GM11168 (cell line): ENCODE measurements at regions not wholly inside any gene's neighbourhood (a gene's known extent, or its start where the extent isn't known, plus 50 kb on each side); places are given as distances from the start of the nearest gene placed in this dataset.

Source experiments
- in situ Hi-C: fragments of 300-500 bp; cut with MboI; formaldehyde crosslinking; loops from one replicate; pipeline ENCODE4 v1.12.0; 2022; ENCODE audit warnings: low sequenced_read_pairs; ENCODE audit not compliant: unreplicated experiment

DNA sequence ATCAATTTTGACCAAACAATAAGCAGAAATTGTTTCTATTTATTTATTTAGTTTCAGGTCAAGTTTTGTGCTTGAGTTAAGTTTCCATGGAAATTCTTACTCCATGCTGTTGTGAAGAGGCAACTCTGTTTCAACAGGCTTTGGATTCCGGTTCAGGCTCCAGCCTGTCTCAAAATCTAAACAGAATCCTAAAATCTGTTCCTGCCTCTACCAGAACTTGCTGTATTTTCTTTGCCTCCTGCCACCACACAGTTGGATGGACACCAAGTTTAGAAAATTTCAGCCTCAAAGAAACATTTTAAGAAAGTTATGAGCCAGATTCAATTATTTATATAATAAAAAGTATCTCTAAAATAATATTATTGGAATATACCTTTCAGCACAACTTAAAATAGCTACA lies 330.9 kb downstream of the FOXG1 start:
- in situ Hi-C loops, result no loop called here

DNA sequence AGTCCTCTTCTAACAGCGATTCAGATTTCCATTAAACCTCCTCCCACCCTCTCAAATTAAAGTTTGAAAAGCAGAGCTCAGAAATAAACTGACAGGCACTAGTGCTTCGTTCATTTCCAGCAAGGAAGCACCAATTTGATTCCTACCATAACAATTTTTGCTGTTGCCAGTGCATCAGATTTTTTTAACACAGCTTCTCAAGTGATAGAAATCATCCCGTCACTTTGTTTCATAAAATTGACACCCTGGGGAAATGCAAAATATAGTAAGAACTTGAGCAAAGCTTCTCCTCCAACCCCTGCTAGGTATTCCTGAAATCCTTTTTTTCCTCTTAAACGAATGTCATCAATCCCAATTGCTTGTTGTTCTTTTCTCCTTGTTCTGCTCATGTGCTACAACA lies 332.1 kb downstream of the FOXG1 start:
- in situ Hi-C loops, result no loop called here

DNA sequence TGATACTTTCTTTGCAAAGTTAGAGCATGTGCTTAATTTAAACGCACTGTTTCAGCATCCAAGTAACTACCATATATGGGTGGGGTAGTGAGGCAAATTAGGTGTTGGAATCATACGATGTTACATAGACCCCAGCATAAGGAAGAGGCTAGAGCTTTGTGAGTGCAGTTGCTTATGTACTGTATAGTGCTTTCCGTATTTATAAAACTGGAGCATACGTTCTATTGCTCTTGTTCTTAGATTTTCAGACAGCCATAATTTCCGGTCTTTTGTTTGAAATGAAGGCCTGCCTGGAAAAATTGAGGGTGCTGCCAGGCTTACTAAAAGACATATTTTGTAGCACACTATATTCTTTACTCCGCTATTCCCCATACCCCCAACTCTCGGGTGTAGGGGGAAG lies 335.7 kb downstream of the FOXG1 start:
- in situ Hi-C loops, result no loop called here

DNA sequence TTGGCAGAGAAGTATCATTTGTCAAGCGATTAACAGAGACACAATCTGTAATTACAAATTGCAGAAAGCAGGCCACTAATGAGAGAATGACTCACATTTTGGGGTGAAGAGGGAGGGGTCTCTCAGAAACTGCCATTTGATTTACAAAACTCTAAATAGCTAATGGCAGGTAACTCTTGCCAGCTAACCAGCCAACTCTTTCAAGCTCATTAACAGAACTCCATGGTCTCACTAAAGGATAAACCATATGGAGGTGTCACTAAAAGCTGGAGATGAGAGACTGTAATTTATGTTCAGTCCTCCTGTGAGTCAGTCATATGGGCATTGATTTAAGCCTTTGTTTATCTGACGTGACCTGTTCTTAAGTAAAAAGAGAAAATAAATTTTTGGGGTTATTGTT lies 336.4 kb downstream of the FOXG1 start:
- in situ Hi-C loops, result no loop called here

DNA sequence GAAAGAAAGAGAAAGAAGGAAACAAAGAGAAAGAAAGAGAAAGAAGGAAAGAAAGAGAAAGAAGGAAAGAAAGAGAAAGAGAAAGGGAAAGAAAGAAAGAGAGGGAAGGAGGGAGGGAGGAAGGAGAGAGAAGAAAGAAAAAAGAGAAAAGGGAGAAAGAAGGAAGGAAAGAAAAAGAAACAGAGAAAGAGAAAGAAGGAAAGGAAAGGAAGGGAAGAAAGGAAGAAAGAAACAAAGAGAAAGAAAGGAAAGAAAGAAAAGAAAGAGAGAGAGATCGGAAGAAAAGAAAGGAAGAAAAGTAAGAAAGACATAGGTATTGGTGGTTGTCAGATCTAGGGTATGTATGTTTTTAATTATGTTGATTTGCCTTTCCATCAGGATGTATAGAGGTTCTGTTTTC lies 342.3 kb downstream of the FOXG1 start:
- in situ Hi-C loops, result no loop called here

DNA sequence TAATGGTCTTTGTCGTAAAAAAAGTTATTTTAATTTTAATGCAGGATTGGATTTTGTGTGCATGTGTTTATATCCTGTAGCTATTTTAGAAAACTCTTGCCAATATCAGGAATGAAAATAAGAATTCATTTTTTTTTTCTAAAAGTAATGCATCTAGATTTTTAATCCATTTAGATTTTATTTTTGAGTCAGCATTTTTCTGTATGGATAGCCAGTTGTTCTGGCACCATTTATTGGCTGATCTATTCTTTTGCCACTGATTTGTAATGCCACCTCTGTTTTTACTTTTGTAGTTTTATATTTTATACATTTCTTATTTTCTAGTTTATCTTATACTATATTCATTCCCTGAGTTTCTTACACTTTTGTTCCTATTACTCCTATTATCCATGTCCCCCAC lies 343.0 kb downstream of the FOXG1 start:
- in situ Hi-C loops, result no loop called here

DNA sequence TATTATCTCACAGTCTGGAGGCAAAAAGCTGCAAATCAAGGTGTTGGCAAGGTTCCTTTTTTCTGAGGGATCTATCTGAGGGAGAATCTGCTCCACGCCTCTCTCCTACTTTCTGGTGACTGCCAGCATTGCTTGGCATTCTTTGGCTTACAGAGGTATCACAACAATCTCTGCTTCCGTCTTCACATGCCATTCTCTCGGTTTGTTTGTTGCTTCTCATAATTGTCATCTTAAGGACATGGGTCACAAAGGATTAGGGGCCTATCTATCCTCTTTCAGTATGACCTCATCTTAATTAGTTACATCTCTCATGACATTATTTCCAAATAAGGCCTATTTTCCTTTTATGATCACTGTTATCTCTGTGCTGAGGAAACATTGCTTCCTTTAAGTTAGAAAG lies 345.0 kb downstream of the FOXG1 start:
- in situ Hi-C loops, result no loop called here

DNA sequence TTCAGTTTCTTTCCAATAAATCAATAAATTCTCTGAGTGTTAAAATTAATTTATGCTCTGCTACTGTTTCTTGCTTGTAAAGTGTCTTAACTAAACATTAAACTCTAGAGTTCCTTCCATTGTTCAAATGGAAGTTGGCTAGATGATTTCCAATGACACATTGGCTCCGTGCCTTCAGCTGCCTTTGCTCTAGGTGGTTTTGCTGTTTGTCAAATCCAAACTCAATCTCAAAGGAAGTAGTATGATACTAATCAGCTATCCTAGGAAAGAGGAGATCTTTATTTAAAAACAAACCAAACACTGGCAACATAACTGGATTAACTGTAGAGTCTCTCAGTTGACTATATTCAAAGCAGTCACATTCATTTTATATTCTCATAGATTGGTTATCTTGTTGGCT lies 356.4 kb downstream of the FOXG1 start:
- in situ Hi-C loops, result no loop called here

DNA sequence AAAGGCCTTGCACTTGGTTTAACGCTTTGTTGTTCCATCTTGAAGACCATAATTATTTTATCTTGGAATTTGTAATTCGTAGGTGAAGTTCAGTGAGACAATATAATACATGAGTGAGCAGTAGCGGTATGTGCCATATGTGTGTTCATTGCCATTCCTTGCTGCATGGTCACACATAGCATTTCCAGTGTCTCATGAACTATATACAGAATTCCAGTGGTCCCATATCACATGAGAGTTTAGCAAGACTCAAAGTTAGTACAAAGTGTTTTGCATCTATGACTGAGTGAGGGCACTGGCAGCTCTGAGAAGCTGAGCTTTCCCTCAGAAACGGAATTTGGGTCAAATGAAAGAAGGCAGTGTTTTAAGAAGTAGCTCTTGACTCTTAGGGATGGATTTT lies 359.8 kb downstream of the FOXG1 start:
- in situ Hi-C loops, result no loop called here

DNA sequence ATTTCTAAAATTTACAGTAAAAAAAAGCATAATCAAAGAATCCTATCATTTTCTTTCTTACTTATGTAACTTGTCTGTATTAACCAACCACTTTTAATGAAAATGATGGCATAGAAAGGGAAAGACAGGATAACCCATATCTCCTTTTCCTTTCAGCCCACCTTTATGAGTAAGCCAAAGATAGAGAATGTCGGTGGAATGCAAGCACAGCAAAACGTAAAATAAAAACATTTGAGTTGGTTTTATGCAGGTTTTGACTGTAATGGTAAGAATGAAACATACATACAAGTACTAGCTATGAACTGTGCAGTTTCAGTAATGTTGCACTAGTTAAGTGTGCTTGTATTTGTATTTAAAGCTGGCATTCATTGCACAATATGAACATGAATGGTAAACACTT lies 360.3 kb downstream of the FOXG1 start:
- in situ Hi-C loops, result no loop called here

DNA sequence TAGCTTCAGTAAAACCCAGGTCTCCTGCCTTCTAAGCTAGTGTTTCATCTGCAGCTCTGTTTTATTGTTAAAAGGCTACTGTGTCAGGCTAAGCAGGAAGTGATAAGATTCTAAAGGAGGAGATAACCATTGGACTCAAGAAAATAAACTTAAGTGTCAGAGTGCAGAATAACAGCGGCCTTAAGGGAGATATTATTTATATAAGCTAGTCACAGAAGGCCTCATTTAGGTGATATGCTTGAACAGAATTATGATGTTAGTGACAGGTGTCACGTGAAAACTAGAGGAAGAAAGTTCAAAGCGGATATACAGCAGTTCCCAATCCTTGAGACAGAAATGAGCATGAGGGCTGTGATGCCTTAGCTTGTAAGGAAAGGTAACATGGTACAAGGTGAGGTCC lies 373.4 kb downstream of the FOXG1 start:
- in situ Hi-C loops, result no loop called here

DNA sequence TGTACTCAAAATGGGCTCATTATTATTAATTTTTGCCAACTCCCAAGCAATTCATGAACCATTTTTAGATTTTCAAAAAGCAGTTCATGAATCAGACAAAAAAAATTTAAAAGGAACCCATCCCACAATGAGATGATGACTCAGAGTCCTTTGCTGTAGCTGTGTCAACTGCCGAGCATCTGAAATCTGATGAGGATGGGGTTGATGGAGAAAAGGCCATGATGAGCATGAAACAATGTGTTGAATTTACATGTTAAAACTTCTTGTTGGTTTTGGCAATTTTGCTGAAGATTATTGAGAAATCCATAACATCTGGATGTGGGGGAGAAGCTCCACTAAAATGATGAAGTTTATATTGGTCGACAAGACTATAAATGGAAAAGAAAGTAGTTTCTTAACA lies 378.0 kb downstream of the FOXG1 start:
- in situ Hi-C loops, result no loop called here

DNA sequence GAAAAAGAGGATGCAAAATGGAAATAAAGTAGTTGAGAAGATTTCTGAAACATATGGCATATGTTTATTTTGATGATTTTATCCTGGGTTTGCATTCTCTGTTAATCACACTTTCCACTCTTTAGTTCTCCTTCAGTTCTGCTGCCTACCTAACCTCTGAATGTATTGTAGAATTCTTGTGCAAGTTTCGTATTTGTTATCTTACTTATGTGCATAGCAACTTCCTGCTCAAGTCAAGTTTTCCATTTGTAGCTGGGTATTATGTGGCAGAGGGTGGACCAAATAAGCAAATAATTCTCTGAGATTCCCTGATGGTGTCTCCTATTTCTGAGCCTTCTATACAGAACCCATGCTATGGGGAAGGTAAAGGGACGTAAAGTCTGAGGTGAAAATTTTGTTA lies 381.6 kb downstream of the FOXG1 start:
- in situ Hi-C loops, result no loop called here

DNA sequence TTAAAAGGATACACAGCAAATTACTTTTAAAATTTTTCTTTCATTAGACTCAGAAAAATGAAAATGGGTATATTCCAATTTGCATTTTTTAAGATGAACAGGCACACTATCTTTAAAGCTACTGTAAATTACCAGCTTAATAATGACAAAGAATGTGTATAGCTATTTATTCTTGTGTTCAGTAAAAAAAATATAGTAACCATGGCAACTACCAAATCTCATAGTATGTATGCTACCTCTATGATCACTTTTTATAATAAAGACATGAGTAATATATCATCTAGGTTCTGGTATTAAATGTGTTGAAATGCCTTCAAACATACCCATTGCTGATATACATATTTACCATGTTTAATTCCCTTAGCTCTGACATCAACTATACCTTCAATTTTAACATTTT lies 383.2 kb downstream of the FOXG1 start:
- in situ Hi-C loops, result no loop called here

DNA sequence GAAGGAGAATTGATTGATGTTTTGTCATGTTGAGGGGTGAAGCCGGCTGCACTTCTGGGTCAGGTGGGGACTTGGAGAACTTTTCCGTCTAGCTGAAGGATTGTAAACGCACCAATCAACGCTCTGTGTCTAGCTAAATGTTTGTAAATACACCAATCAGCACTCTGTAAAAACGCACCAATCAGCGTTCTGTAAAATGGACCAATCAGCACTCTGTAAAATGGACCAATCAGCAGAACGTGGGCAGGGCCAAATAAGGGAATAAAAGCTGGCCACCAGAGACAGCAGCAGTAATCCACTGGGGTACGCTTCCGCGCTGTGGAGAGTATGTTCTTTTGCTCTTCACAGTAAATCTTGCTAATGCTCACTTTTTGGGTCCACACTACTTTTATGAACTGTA lies 384.1 kb downstream of the FOXG1 start:
- in situ Hi-C loops, result no loop called here

DNA sequence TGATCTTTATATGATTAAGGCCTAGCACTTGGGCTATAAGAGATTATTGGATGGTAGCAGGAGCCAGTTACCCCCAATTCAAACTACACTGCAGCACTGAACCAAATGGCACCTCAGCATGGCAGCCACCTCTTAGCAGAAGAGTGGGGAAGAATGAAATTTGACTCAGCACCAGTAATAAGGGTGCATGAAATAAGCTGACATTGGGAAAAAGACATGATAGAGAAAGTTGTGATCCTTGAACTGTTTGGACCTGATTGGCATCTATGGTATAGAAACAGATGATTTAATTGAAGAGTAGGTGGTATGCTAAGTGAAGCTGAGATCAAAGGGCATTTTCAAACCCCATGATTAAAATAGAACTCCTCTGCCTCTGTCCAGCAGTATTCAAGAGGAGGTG lies 389.5 kb downstream of the FOXG1 start:
- in situ Hi-C loops, result no loop called here

DNA sequence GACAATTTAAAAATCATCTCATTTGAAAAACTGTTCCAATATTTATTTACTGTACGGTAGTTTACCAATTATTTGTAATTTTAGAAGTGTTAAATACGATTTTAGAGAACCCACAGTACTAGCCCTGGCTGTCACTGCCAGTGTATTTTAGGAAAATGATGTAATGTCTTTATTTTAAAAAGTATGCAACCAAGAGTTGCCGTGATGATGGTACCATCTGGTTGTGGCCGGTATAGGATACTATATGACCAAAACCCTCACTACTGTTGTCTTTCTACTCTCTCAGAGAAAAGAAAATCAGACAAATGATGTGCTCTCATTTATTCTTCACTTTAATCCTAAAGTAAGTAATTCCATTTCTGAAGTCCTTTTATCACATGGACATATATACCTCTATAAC lies 395.0 kb downstream of the FOXG1 start:
- in situ Hi-C loops, result no loop called here

DNA sequence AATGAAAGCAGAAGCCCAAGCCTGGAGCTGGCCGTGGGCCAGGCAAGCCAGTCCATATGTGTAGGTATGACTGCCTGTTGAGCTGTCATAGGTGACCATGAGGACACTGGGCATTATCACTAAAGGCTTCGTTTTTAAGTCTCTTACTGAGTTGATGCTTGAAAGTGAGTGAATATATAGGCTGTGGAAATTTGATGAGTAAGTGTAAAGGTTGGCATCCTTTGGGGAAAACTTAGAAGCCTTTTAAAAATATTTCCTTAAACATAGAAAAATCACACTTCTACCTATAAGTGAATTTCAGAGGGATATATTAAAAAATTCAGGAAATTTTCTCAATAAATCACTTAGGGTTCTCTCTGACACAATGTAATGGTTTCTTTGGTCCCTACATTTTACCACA lies 396.5 kb downstream of the FOXG1 start:
- in situ Hi-C loops, result no loop called here

DNA sequence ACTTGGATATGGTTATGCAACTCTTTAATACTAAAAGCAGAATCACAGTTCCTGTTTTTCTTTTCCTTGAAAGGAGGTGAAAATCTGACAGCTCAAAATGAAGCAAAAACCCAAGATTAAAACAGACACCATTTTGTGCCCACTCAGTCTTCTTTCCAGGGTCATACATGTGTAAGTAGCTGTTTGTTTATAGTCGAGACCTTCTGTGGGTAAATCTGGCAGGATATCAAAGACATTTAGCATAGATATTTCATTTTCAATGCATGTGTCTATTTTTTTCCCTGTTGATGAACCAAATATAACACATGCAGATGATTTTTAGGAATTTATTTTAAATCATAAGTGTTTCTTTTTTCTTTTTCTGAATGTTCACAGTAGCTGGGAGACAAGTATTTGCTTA lies 398.8 kb downstream of the FOXG1 start:
- in situ Hi-C loops, result no loop called here

DNA sequence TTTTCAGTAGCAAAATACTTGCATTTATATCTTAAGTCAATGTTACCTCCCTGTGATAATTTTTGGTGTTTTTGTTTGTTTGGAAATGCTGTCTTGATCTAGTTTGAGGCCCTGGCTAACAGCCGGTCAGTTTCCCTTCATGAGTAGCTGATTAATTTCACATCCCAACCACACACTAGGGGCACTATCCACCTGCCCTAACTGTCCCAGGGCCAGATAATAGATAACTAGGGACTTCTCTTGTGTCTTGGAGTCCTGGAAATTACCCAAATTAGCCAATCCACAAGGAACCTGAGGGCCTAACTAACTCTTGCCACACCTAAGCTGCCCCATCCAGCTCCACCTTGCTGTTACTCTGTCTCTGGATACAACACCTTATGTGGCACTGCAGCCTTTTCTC lies 399.9 kb downstream of the FOXG1 start:
- in situ Hi-C loops, result no loop called here

DNA sequence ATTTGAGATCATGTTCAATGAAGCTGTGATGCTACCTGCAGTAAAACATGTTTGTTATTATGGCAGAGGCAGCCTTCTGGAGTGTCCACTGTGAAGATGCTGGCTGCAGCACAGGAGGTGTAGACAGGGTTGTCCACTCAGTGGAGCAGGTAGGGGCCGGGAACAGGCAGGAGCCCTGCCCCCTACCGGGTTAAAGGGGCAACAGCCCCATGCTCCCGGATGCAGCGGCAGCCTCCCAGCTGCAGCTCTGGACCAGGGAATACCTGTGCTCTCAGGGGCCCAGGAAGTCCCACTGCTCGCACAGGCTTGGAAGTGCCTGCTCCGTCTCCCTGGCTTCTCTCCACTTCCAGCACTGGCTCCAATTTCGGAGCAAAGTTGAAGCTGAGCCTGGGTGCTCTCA lies 401.6 kb downstream of the FOXG1 start:
- in situ Hi-C loops, result no loop called here

DNA sequence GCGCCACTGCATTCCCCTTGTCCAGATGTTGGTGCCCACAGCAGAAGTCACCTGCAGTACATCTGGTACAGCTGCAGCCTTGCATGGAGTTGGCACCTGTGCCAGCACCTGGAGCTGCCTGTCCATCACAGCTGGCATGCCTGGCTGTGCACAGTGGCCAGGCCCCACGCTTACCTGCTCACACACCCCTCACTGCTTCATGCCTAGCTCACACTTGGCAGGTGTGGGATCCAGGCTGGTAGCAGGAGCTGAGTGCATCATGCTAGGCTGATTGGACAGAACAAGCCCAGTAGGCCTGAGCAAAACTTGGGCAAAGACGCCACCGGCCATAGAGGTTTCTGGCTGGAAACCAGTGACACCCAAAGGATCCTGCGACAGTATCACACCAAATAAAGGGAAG lies 402.8 kb downstream of the FOXG1 start:
- in situ Hi-C loops, result no loop called here

DNA sequence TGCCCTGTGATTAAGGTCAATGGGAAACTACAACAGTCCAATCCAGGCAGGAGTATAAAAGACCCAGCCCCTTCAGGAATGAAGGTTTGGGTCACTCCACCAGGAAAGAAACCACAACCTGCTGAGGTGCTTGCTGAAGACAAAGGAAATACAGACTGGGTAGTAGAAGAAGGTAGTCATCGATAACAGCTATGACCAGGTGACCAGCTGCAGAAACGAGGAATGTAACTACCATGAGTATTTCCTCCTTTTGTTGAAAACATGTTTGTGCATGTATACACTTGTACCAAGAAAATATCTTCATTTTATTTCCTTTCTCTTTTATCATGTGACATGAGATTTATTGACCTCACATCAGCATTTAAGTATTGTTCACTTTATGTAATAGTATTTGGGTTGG lies 409.1 kb downstream of the FOXG1 start:
- in situ Hi-C loops, result no loop called here
